HS-5 (cell line): ENCODE measurements at regions not wholly inside any gene's neighbourhood (a gene's known extent, or its start where the extent isn't known, plus 50 kb on each side); places are given as distances from the start of the nearest gene placed in this dataset.
"Not testable (repeated sequence)": the region's sequence is repeated elsewhere in the genome, so short reads cannot be mapped to it uniquely, and the experiment has no call there.

Experiments
- DNase-seq: peaks from one replicate; pipeline ENCODE4 v3.0.0-alpha.2; 2012; ENCODE audit warnings: low read depth

- DNase-seq = no peak
Measured at GRCh38 chr3:161920196-161920595, 423.6 kb downstream of the OTOL1 start.

- no peak for DNase-seq
Measured at GRCh38 chr3:161925749-161926360, 429.2 kb downstream of the OTOL1 start.

- DNase-seq = no peak
Measured at GRCh38 chr3:161927131-161927530, 430.5 kb downstream of the OTOL1 start.

- DNase-seq = no peak
Measured at GRCh38 chr3:161939918-161940620, 443.5 kb downstream of the OTOL1 start.

GRCh38 chr3:161940621-161940965 lies 444.0 kb downstream of the OTOL1 start:
- DNase-seq = no peak

GRCh38 chr3:161941891-161942290 lies 445.3 kb downstream of the OTOL1 start:
- no peak for DNase-seq

- not testable (repeated sequence) for DNase-seq
Measured at GRCh38 chr3:161943801-161944345, 447.3 kb downstream of the OTOL1 start.

GRCh38 chr3:161946443-161946960 lies 449.9 kb downstream of the OTOL1 start:
- no peak for DNase-seq

- DNase-seq = no peak
Measured at GRCh38 chr3:161950318-161950868, 453.8 kb downstream of the OTOL1 start.

- DNase-seq = peak; percentile 36
Measured at GRCh38 chr3:161957467-161957866, 460.9 kb downstream of the OTOL1 start.

- no peak for DNase-seq
Measured at GRCh38 chr3:161964857-161965256, 468.2 kb downstream of the OTOL1 start.

GRCh38 chr3:161969867-161970266 lies 473.3 kb downstream of the OTOL1 start:
- no peak for DNase-seq

- DNase-seq = no peak
Measured at GRCh38 chr3:161975201-161975600, 478.6 kb downstream of the OTOL1 start.

GRCh38 chr3:161977063-161977462 lies 480.5 kb downstream of the OTOL1 start:
- DNase-seq = no peak

GRCh38 chr3:161977850-161978249 lies 481.2 kb downstream of the OTOL1 start:
- DNase-seq = no peak

GRCh38 chr3:161987933-161988332 lies 491.3 kb downstream of the OTOL1 start:
- DNase-seq = no peak

- no peak for DNase-seq
Measured at GRCh38 chr3:161989012-161989411, 492.4 kb downstream of the OTOL1 start.

GRCh38 chr3:161990036-161990435 lies 493.4 kb downstream of the OTOL1 start:
- no peak for DNase-seq

GRCh38 chr3:161991901-161992540 lies 495.4 kb downstream of the OTOL1 start:
- no peak for DNase-seq

GRCh38 chr3:161999846-162000245 lies 503.2 kb downstream of the OTOL1 start:
- DNase-seq = no peak

GRCh38 chr3:162007722-162008121 lies 511.1 kb downstream of the OTOL1 start:
- peak; percentile 46 for DNase-seq

GRCh38 chr3:162012633-162013032 lies 516.0 kb downstream of the OTOL1 start:
- no peak for DNase-seq

GRCh38 chr3:162014284-162014683 lies 517.7 kb downstream of the OTOL1 start:
- DNase-seq = no peak
